Vagina (tissue), 2 donors: ENCODE measurements at regions not wholly inside any gene's neighbourhood (a gene's known extent, or its start where the extent isn't known, plus 50 kb on each side); places are given as distances from the start of the nearest gene placed in this dataset.

Experiments used
- CTCF ChIP-seq, 3 experiments: fragments of 450-650 bp in 2 of 3; fragments of 200-600 bp in 1 of 3; sonication (generic) in 1 of 3; IDR thresholded peaks; one replicate each; pipeline ENCODE4 v1.5.1; 2017 to 2019; ENCODE audit warnings: antibody characterized with exemption in 3 of 3, mild to moderate bottlenecking in 2 of 3, moderate library complexity in 2 of 3
- POLR2AphosphoS5 ChIP-seq, 2 donors: sonication (generic); formaldehyde crosslinking; IDR thresholded peaks; one replicate each; pipeline ENCODE4 v1.9.0; 2017; ENCODE audit warnings: antibody characterized with exemption in 2 of 2, mild to moderate bottlenecking in 2 of 2, low read depth in 1 of 2; ENCODE audit not compliant: insufficient read depth in 1 of 2

- no peak for TF ChIP-seq CTCF (IDR thresholded peaks at IDR 0.05)
- no peak for TF ChIP-seq POLR2AphosphoS5 (IDR thresholded peaks at IDR 0.05; ENCODE audit: insufficient read depth in 1 of 2, low read depth in 1 of 2)
Observed at GRCh38 chr6:158879180-158879579, 60.0 kb upstream of the EZR start.
